LNCAP (cell line): ENCODE measurements at regions not wholly inside any gene's neighbourhood (a gene's known extent, or its start where the extent isn't known, plus 50 kb on each side); places are given as distances from the start of the nearest gene placed in this dataset.

Source experiments
- CTCF ChIP-seq: fragments of 450-650 bp; IDR thresholded peaks from 2 replicates; pipeline ENCODE4 v1.5.1; 2017; ENCODE audit warnings: mild to moderate bottlenecking

- no peak for TF ChIP-seq CTCF
Observed at GRCh38 chr4:43496602-43497001, 604.1 kb downstream of the GRXCR1 start.

- TF ChIP-seq CTCF, result no peak
Observed at GRCh38 chr4:43512253-43512652, 619.7 kb downstream of the GRXCR1 start.

- no peak for TF ChIP-seq CTCF
Observed at GRCh38 chr4:43525646-43526045, 633.1 kb downstream of the GRXCR1 start.

- no peak for TF ChIP-seq CTCF
Observed at GRCh38 chr4:43547561-43547960, 655.0 kb downstream of the GRXCR1 start.

- no peak for TF ChIP-seq CTCF
Observed at GRCh38 chr4:43550981-43551627, 658.6 kb downstream of the GRXCR1 start.

DNA sequence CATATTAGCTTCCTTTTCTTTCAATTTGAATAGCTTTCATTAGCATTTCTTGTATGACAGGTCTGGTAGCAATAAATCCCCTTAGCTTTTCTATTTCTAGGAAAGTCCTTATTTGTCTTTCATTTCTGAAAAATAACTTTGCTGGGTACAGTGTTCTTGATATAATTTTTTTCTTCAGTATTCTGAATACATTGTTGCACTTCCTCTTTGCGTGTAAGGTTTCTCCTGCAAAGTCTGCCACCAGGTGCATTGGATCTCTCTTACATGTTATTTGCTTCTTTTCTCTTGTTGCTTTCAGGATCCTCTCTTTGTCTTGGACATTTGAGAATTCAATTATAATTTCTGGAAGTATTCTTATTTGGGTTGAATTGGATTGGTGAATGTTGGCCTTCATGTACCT is 663.7 kb downstream of the GRXCR1 start:
- TF ChIP-seq CTCF, result no peak

DNA sequence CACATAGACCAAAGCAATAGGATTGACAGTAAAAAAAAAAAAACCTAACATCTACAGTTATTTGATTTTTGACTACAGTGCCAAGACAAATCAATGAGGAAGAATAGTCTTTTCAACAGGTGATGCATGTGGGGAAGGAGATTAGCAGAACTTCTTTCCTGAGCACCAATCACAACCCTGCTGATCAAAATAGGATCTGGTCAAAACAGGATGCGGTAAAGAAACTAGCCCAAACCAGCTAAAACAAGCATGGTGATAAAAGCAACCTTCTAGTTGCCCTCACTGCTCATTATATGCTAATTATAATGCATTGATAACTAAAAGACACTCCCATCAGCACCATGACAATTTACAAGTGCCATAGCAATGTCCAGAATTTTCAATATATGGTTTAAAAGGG is 667.5 kb downstream of the GRXCR1 start:
- TF ChIP-seq CTCF, result no peak

- no peak for TF ChIP-seq CTCF
Observed at GRCh38 chr4:43564107-43564506, 671.6 kb downstream of the GRXCR1 start.
